ENCODE measurements at regions not wholly inside any gene's neighbourhood (a gene's known extent, or its start where the extent isn't known, plus 50 kb on each side); places are given as distances from the start of the nearest gene placed in this dataset.

GRCh38 chr11:92852946-92853345 is 116.5 kb upstream of the MTNR1B start:
- TF ChIP-seq EZH2 (IDR thresholded peaks at IDR 0.05; ENCODE audit: low read length) (no peak), CTCF (optimal IDR thresholded peaks at IDR 0.05 in 1 of 3, IDR thresholded peaks at IDR 0.05 in 1 of 3, conservative IDR thresholded peaks at IDR 0.05 in 1 of 3; ENCODE audit: extremely low read depth in 1 of 3, insufficient read depth in 2 of 3, low read length in 3 of 3) (no peak)

All from keratinocyte (primary cell).